COR-L47 (cell line): ENCODE measurements at regions not wholly inside any gene's neighbourhood (a gene's known extent, or its start where the extent isn't known, plus 50 kb on each side); places are given as distances from the start of the nearest gene placed in this dataset.
"Not testable (repeated sequence)": the region's sequence is repeated elsewhere in the genome, so short reads cannot be mapped to it uniquely, and the experiment has no call there.

Experiments used
- DNase-seq: peaks from one replicate; lab custom pipeline; 2025; lab: John Stamatoyannopoulos, UW

- DNase-seq, result no peak
These were observed 211.9 kb downstream of the FGF9 start for GRCh38 chr13:21882766-21883165.

- DNase-seq, result no peak
These were observed 212.8 kb downstream of the FGF9 start for GRCh38 chr13:21883713-21884112.

- peak; percentile 81 for DNase-seq
These were observed 213.5 kb downstream of the FGF9 start for GRCh38 chr13:21884299-21884909.

- no peak for DNase-seq
These were observed 214.2 kb downstream of the FGF9 start for GRCh38 chr13:21884965-21885567.

- DNase-seq, result no peak
These were observed 214.9 kb downstream of the FGF9 start for GRCh38 chr13:21885714-21886224.

GRCh38 chr13:21889651-21890050, 218.8 kb downstream of the FGF9 start:
- no peak for DNase-seq

- DNase-seq, result not testable (repeated sequence)
These were observed 219.3 kb downstream of the FGF9 start for GRCh38 chr13:21890220-21890619.

GRCh38 chr13:21894091-21894490, 223.2 kb downstream of the FGF9 start:
- peak; percentile 59 for DNase-seq

- DNase-seq, result no peak
These were observed 224.1 kb downstream of the FGF9 start for GRCh38 chr13:21894703-21895699.

GRCh38 chr13:21895779-21896178, 224.9 kb downstream of the FGF9 start:
- no peak for DNase-seq

GRCh38 chr13:21897161-21897560, 226.3 kb downstream of the FGF9 start:
- DNase-seq, result no peak

- no peak for DNase-seq
These were observed 227.6 kb downstream of the FGF9 start for GRCh38 chr13:21898459-21898858.

- DNase-seq, result no peak
These were observed 228.1 kb downstream of the FGF9 start for GRCh38 chr13:21898945-21899344.

- no peak for DNase-seq
These were observed 230.5 kb downstream of the FGF9 start for GRCh38 chr13:21901336-21901735.

- no peak for DNase-seq
These were observed 231.2 kb downstream of the FGF9 start for GRCh38 chr13:21901811-21902708.

- DNase-seq, result no peak
These were observed 231.8 kb downstream of the FGF9 start for GRCh38 chr13:21902709-21903098.

- DNase-seq, result no peak
These were observed 234.6 kb downstream of the FGF9 start for GRCh38 chr13:21905486-21905885.

GRCh38 chr13:21909331-21909730, 238.5 kb downstream of the FGF9 start:
- DNase-seq, result no peak

- no peak for DNase-seq
These were observed 239.7 kb downstream of the FGF9 start for GRCh38 chr13:21910546-21910945.

- no peak for DNase-seq
These were observed 240.9 kb downstream of the FGF9 start for GRCh38 chr13:21911646-21912298.

- DNase-seq, result no peak
These were observed 242.1 kb downstream of the FGF9 start for GRCh38 chr13:21913010-21913409.
